ENCODE measurements at regions not wholly inside any gene's neighbourhood (a gene's known extent, or its start where the extent isn't known, plus 50 kb on each side); places are given as distances from the start of the nearest gene placed in this dataset.

GRCh38 chr2:145601361-145601925 lies 1081.5 kb upstream of the ZEB2 start:
- no peak for DNase-seq (ENCODE audit: extremely low read depth, low read depth)
- no peak for TF ChIP-seq CTCF (IDR thresholded peaks at IDR 0.05; ENCODE audit: low read depth, low read length, missing control alignments)
- no peak overlapping the region for H3K4me3 ChIP-seq (replicated peaks; ENCODE audit: low read depth, low read length)

- H3K4me3 ChIP-seq (replicated peaks; ENCODE audit: low read depth, low read length): no peak overlapping the region
- TF ChIP-seq CTCF (IDR thresholded peaks at IDR 0.05; ENCODE audit: low read depth, low read length, missing control alignments): no peak
- DNase-seq (ENCODE audit: extremely low read depth, low read depth): no peak
These were observed 1080.9 kb upstream of the ZEB2 start for GRCh38 chr2:145600811-145601210.

GRCh38 chr2:145599756-145600155 lies 1079.8 kb upstream of the ZEB2 start:
- DNase-seq (ENCODE audit: extremely low read depth, low read depth): no peak
- no peak overlapping the region for H3K4me3 ChIP-seq (replicated peaks; ENCODE audit: low read depth, low read length)
- no peak for TF ChIP-seq CTCF (IDR thresholded peaks at IDR 0.05; ENCODE audit: low read depth, low read length, missing control alignments)

- no peak for TF ChIP-seq CTCF (IDR thresholded peaks at IDR 0.05; ENCODE audit: low read depth, low read length, missing control alignments)
- H3K4me3 ChIP-seq (replicated peaks; ENCODE audit: low read depth, low read length): no peak overlapping the region
- no peak for DNase-seq (ENCODE audit: extremely low read depth, low read depth)
These were observed 1078.5 kb upstream of the ZEB2 start for GRCh38 chr2:145598434-145598833.

- no peak overlapping the region for H3K4me3 ChIP-seq (replicated peaks; ENCODE audit: low read depth, low read length)
- no peak for TF ChIP-seq CTCF (IDR thresholded peaks at IDR 0.05; ENCODE audit: low read depth, low read length, missing control alignments)
- DNase-seq (ENCODE audit: extremely low read depth, low read depth): no peak
These were observed 1077.9 kb upstream of the ZEB2 start for GRCh38 chr2:145597809-145598208.

GRCh38 chr2:145597006-145597405 lies 1077.1 kb upstream of the ZEB2 start:
- TF ChIP-seq CTCF (IDR thresholded peaks at IDR 0.05; ENCODE audit: low read depth, low read length, missing control alignments): no peak
- no peak overlapping the region for H3K4me3 ChIP-seq (replicated peaks; ENCODE audit: low read depth, low read length)
- no peak for DNase-seq (ENCODE audit: extremely low read depth, low read depth)

GRCh38 chr2:145596416-145596815 lies 1076.5 kb upstream of the ZEB2 start:
- no peak for TF ChIP-seq CTCF (IDR thresholded peaks at IDR 0.05; ENCODE audit: low read depth, low read length, missing control alignments)
- no peak for DNase-seq (ENCODE audit: extremely low read depth, low read depth)
- no peak overlapping the region for H3K4me3 ChIP-seq (replicated peaks; ENCODE audit: low read depth, low read length)

Data from HFF-Myc (cell line).